Activated T-cell treated with anti-CD3 and anti-CD28 coated beads, Interleukin-2, amount 50 U/mL, for 1 hour (primary cell): ENCODE measurements at regions not wholly inside any gene's neighbourhood (a gene's known extent, or its start where the extent isn't known, plus 50 kb on each side); places are given as distances from the start of the nearest gene placed in this dataset.
A peak's percentile ranks its signal among the peaks of the same experiment; 100 is the strongest.
"Not testable (repeated sequence)": the region's sequence is repeated elsewhere in the genome, so short reads cannot be mapped to it uniquely, and the experiment has no call there.

Source experiments
- DNase-seq: peaks from one replicate; pipeline ENCODE4 v3.0.0-alpha.2; 2020

GRCh38 chr15:62218841-62219240, 53.8 kb upstream of the C2CD4B start:
- no peak for DNase-seq

GRCh38 chr15:62219799-62220198, 54.7 kb upstream of the C2CD4B start:
- DNase-seq: no peak

GRCh38 chr15:62223020-62223419, 57.9 kb upstream of the C2CD4B start:
- no peak for DNase-seq

GRCh38 chr15:62228604-62229003, 63.5 kb upstream of the C2CD4B start:
- DNase-seq: no peak

GRCh38 chr15:62231856-62232255, 66.8 kb upstream of the C2CD4B start:
- DNase-seq: no peak

GRCh38 chr15:62240121-62241096, 75.3 kb upstream of the C2CD4B start:
- DNase-seq: no peak

GRCh38 chr15:62241135-62241770, 76.2 kb upstream of the C2CD4B start:
- no peak for DNase-seq

GRCh38 chr15:62242999-62243398, 77.9 kb upstream of the C2CD4B start:
- no peak for DNase-seq

- no peak for DNase-seq
Observed at GRCh38 chr15:62244762-62245161, 79.7 kb upstream of the C2CD4B start.

GRCh38 chr15:62248277-62248984, 83.3 kb upstream of the C2CD4B start:
- DNase-seq: no peak

- DNase-seq: no peak
Observed at GRCh38 chr15:62249501-62249900, 84.4 kb upstream of the C2CD4B start.

- no peak for DNase-seq
Observed at GRCh38 chr15:62250186-62250585, 85.1 kb upstream of the C2CD4B start.

- no peak for DNase-seq
Observed at GRCh38 chr15:62250978-62251377, 85.9 kb upstream of the C2CD4B start.

GRCh38 chr15:62253294-62253693, 88.2 kb upstream of the C2CD4B start:
- no peak for DNase-seq

- DNase-seq: peak; percentile 57
Observed at GRCh38 chr15:62254137-62254934, 89.3 kb upstream of the C2CD4B start.

- DNase-seq: not testable (repeated sequence)
Observed at GRCh38 chr15:62256430-62256829, 91.3 kb upstream of the C2CD4B start.

- no peak for DNase-seq
Observed at GRCh38 chr15:62257996-62258521, 93.0 kb upstream of the C2CD4B start.

- no peak for DNase-seq
Observed at GRCh38 chr15:62262305-62262941, 97.3 kb upstream of the C2CD4B start.

- no peak for DNase-seq
Observed at GRCh38 chr15:62264196-62264595, 99.1 kb upstream of the C2CD4B start.

GRCh38 chr15:62269504-62269903, 104.4 kb upstream of the C2CD4B start:
- DNase-seq: no peak

GRCh38 chr15:62270216-62270921, 105.3 kb upstream of the C2CD4B start:
- DNase-seq: no peak
